Activated CD4-positive, CD25-positive, alpha-beta regulatory T cell treated with anti-CD3 and anti-CD28 coated beads, Interleukin-2, amount 50 U/mL, for 24 hours (primary cell): ENCODE measurements at regions not wholly inside any gene's neighbourhood (a gene's known extent, or its start where the extent isn't known, plus 50 kb on each side); places are given as distances from the start of the nearest gene placed in this dataset.
"Not testable (repeated sequence)": the region's sequence is repeated elsewhere in the genome, so short reads cannot be mapped to it uniquely, and the experiment has no call there.

ENCODE experiments used
- ATAC-seq, 2 donors: fragments of 150-1000 bp; cut with Tn5 transposase; one replicate each; pipeline ENCODE4 v1.10.0; 2021; ENCODE audit warnings: mild to moderate bottlenecking in 1 of 2, moderate library complexity in 1 of 2

DNA sequence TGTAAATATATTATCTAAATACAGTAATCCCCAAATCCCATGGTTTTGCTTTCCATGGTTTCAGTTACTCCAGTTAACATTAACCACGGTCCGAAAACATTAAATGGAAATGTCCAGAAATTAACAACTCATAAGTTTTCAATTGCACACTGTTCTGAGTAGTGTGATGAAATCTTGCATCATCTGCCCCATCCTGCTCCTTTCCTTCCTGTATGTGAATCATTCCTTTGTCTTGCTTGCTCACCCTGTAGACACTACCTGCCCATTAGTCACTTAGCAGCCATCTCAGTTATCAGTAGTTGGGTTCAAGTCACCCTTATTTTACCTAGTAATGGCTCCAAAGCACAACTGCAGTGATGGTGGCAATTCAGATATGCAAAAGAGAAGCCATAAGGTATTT lies 1568.5 kb upstream of the WWC1 start:
- ATAC-seq = no peak

DNA sequence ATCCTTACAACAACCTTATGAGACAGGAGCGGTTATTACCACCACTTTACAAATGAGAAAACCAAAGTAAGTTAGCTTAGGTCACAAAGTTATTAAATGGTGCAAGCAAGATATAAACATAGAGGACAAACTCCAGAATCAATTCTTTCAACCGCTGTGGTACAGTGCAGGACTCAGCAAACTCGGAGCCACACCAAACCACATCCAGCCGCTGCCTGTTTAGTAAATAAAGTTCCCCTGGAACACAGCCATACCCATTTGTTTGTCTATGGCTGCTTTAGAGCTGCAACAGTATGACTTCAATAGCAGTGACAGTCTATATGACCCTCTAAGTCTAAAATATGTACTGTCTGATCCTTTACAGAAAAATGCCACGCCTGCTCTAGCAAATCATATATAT lies 1567.2 kb upstream of the WWC1 start:
- no peak for ATAC-seq

DNA sequence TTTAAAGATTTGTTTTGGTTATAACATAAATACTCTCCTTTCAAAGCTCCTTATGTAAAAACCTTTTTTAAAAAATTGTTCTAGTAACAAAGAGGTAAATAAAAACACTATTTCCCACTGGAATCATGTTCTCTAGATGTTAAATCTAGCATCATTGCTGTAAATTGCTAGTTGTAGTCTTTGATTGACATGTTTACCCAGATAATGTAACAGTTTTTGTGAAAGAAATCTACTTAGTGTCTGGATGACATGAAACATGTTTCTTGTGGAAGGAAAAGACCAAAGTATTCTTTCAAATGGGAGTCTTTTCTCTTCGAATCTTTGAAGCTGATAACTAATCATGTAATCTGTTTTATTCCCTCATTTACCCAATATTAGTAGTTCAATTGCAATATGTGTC lies 1565.9 kb upstream of the WWC1 start:
- ATAC-seq = no peak

DNA sequence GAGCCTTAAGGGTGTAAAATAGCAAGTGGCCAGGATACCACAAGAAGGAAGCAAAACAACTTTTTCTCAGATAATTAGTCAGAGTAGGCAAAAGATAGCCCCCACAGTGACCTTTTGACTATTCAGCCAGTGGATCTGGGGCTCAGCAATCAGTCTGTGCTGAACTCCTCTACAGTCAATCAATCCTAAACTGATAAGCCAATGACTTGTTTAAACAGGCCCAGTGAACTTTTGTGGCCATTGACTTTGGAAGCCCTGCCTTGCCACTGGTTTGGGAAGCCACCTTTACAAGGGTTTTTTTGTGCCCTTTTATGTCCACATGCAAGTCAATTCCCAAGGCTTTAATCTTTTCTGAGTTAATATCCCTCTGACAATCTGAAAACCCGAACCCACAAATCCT lies 1565.0 kb upstream of the WWC1 start:
- ATAC-seq = no peak

DNA sequence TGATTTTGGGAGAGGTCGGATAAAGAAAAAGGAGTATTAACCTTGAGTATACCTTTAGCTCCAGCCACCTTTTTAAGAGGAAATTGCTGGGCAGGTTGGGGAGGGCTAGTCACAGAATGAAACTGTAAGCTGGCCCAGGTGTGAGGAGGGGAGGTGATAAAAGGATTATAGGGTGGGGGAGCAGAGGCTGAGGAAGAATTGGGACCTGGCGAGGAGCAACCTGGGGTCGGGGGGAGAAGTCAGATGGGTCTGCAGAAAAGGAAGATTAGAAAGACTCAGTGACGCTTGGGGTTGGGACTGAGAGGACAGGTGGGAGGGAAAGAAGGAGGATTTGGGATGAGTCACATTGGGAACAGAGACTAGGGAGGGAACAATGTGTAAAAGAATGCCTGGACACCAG lies 1548.5 kb upstream of the WWC1 start:
- ATAC-seq = not testable (repeated sequence)

DNA sequence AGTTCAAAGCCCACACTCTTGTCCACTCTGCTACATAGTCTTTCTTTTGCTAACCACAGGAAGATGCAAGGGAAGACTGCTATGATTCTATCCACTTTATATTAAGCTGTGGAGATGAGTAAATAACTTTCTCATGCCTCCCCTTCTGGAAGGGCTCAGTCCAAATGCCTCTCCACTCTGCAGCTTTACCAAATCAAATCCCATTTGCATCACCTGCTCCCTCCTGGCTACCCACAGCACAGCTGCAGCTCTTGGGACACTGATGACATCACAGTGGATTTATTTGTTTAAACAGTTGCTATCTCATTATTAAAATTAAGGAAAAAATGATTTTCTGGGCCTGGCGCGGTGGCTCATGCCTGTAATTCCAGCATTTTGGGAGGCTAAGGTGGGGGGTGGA lies 1544.9 kb upstream of the WWC1 start:
- no peak for ATAC-seq

DNA sequence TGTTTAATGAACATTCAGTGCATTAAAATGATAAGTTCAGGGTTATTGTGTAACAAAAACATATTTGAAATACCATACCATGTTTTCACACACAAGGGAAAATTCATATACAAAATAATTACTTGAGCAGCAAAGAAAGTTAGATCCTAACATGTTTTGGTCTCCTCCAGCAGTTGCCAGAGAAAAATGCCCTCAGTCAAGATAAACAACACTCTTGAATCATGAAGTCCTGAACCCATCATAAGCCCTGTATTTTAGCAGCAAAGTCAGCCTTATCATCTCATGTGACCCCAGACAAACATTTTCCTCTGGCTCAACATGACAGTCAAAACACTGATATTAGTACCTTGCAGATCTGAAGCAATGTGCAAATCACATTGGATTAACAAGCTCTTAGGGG lies 1541.1 kb upstream of the WWC1 start:
- no peak for ATAC-seq

DNA sequence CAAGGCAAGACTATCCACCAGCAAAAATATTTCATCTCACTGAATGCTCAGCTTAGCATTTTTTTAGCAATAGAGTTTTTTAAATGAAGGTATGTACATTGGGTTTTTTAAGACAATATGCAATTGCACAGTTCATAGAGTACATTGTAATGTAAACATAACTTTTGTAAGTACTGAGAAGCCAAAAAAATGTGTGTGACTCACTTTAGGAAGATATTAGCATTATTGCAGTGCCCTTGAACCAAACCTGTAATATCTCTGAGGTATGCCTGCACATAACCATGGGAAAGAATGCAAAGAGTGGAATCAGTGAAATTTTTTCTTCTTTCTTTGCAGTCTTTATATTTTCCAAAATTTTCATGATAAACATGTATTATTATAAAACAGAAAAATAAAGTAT lies 1533.3 kb upstream of the WWC1 start:
- ATAC-seq = no peak

DNA sequence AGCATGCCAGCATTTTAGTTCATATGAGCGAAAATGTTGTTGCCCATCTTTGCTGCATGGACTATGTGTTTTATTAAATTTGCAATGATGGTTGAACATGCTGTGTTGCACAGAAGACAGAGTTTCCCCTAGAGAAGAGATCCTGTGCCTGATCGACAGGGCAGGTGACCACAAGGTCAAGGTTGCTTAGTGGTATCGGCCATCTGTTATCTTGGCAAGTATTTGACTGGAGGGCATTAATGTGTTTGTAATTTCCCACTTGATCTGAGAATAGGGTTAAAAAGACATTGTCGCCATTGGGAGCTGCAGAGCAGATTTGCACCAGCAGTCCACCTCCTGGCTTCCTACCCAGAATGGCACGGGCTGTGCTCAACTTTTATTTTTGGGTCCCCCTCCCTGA lies 1523.6 kb upstream of the WWC1 start:
- ATAC-seq = no peak

DNA sequence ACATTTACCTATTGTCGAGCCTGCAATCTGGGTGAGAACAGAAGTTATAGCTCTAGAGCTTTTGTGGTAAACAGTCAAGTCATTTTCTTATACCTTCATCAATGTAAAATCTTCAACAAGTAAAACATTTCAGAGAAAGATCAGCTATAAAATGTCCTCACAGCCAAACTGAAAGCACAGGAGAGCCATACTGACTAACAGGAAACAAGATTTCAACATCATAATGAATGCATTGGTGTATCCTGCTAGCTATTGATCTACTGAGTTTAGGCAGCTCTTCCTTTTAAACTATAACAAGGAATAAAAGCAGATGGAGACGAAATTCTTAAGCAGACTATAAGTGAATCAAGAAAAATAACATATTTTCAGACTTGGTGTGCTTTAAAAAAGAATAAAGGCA lies 1522.9 kb upstream of the WWC1 start:
- ATAC-seq = no peak

DNA sequence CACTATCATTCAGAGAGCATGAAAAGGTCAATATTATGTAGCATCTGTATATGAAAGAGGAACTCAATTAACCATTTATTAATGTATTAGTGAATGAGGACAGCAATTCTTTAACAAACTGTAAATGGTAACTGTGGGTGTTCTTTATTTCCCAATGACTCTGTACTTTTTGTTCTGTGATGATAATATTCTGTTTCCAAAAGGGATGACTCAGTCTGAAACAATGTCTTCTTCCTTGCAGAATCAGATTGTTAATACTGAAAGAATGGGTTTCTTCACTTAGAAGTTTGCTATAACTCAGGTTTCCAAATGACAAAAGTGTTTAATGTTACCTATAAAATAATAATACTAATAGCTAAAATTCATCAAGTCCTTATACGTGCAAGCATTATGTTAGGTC lies 1518.7 kb upstream of the WWC1 start:
- no peak for ATAC-seq

DNA sequence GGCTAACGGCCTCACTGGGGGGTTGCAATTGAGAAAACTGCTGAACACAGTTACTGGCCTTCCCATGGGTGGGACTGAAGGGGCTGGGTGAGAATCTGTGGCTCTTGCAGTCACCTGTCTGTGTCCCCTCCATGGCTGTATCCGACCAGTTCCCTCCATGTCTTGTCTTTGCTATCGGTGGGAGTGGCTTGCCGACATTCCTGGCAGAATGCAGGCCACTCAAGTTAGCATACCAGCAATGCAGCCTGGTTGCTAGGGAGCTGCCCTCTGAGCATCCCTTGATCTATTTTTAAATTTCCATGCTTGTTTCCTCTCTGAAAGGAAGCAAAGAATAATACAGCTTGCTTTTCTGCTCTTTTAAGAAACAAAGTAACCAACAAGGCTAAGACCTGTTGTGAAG lies 1509.7 kb upstream of the WWC1 start:
- ATAC-seq = no peak

DNA sequence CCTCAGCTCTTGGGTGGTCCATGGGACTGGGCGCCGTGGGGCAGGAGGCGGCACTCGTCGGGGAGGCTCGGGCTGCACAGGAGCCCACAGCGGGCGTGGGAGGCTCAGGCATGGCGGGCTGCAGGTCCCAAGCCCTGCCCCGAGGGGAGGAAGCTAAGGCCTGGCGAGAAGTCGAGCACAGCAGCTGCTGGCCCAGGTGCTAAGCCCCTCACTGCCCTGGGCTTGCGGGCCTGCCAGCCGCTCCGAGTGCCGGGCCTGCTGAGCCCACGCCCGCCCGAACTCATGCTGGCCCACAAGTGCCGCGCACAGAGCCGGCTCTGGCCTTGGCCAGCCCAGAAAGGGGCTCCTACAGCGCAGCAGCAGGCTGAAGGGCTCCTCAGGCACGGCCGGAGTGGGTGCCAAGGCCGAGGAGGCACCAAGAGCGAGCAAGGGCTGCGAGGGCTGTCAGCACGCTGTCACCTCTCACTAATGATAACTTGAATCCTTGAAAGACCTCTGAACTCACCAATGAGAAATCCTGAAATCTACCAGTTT lies 1506.8 kb upstream of the WWC1 start:
- no peak for ATAC-seq

DNA sequence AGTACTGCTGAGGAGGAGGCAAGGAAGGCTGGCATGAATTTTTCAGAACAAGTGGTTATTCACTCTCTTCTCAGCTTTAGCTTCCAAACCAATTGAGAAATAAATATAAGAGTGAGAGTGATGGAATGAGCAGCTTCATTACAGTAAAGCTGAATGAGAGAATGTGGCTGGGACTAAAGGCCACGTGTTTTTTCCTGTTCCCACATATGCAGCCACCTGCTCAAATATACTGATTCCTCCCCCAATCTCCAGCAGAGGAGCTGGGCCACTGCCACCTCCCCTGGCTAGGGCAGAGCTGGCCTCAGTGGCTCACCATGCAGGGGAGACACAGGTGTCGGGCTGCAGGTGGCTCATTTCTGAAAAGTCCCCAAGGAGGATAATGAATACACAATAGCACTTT lies 1505.3 kb upstream of the WWC1 start:
- ATAC-seq = no peak

DNA sequence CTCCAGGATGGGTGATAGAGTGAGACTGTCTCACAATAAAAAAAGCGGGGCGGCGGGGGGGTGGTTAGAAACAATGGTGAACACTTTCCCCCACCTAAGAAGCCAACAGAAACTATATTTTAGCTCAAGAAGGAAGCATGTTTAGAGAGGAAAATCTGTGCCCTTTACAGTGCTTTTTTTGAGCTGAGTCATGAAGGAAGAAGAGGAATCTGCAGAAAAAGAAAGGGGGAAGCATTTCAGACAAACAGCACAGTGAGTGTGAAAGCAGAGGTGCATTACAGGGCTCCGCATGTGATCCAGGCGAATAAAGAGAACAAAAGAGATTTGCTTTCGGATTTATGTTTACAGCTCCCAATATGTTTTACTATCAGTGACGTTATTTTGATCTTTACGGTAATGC lies 1504.6 kb upstream of the WWC1 start:
- no peak for ATAC-seq

DNA sequence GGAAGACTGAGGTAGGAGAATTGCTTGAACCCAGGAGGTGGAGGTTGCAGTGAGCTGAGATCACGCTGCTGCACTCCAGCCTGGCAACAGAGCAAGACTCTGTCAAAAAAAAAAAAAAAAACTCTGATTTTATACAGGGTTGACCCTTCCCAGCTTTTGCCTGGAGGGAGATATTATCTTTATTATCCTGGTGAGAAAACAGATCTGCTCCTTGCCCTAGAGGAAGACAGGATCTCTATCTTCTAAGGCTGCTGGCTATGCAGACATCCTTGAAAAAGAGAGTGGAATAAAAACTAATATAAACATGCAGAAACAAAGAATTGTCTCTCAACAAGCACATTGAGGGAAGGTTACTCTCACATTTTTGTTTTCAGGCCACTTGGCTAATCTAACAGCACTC lies 1503.4 kb upstream of the WWC1 start:
- no peak for ATAC-seq

DNA sequence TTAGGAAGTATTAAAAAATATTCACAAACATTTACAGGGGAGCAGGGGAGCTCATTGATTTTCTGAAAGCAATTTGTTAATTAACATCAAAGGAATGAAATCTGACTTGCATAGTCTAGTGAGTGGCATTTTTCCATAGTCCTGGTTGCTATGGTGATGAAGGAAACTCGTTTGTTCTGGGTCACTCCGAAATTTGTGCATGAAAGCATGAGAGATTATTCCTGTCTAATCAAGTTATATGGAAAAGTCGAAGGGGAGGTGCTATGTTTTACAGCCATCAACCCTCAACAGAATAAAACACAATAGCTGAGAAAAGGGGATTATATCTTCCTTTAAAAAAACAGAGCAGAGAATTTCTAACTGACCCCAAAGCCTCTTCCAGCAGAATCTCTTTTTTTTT lies 1495.7 kb upstream of the WWC1 start:
- ATAC-seq = no peak

DNA sequence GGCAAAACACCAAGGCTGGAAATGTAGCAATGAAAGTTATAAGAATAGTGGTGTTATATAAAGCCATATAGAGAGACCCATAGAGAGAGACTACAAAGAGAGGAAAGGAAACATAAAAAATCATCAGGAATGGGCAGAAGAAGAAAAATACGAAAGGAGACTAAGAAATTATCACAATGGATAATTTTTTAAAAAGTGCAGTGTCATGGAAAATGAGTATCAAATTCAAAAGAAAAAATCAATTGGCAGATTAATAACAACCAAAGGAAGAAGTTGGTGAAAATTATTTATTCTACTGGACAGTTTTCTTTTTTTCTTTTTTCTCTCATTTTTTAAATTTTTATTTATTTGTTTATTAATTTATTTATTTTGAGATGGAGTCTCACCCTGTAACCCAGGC lies 1488.4 kb upstream of the WWC1 start:
- no peak for ATAC-seq

DNA sequence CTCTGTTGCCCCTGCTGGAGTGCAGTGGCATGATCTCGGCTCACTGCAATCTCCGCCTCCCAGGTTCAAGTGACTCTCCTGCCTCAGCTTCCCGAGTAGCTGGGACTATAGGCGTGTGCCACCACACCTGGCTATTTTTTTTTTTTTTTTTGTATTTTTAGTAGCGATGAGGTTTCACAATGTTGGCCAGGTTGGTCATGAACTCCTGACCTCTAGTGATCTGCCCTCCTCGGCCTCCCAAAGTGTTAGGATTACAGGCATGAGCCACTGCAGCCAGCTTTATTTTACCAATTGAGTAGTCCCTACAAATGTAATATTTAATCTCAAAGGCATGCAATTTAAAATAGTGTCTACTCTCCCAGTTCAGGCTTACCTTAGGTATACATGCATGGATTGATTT lies 1487.2 kb upstream of the WWC1 start:
- not testable (repeated sequence) for ATAC-seq

DNA sequence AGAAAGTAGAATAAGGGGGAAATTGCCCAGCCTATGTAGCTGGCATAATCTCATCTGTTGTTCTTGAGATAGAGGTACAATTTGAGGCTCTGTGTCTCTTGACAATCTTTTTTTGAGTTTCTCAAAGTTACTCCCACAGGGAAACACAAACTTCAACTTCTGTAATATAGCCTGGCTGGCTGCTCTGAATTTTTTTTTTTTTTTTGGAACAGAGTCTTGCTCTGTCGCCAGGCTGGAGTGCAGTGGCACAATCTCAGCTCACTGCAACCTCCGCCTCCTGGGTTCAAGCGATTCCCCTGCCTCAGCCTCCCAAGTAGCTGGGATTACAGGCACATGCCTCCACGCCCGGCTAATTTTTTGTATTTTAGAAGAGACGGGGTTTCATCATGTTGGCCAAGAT lies 1486.8 kb upstream of the WWC1 start:
- ATAC-seq = not testable (repeated sequence)

DNA sequence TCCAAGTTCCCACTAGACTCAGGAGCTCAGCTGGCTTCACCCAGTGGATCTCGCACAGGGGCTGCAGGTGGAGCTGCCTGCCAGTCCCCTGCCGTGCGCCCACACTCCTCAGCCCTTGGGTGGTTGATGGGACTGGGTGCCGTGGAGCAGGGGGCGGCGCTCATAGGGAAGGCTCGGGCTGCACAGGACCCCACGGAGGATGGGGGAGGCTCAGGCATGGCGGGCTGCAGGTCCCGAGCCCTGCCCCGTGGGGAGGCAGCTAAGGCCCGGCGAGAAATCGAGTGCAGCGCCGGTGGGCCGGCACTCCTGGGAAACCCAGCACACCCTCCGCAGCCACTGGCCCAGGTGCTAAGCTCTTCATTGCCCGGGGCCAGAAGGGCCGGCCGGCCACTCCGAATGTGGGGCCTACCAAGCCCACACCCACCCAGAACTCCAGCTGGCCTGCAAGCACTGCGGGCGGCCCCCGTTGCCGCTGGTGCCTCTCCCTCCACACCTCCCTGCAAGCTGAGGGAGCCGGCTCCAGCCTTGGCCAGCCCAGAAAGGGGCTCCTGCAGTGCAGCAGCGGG lies 1481.3 kb upstream of the WWC1 start:
- ATAC-seq = not testable (repeated sequence)

DNA sequence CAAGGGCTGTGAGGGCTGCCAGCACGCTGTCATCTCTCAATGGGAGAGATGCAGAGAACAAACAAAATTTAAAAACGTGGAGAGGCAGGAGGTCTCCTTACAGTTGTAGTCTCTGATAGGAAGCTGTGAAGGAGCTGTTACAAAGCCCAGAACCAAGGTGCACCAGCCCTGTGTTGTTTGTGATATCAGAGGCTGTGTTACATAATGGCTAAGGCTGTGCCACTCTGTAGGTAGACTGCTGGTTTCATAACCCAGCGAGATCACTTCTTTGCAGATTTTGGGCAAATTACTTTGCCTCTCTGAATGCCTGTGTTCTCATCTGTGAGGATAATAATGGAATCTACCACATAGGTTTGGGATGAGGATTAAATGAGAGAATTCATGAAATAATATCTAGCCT lies 1480.7 kb upstream of the WWC1 start:
- ATAC-seq = no peak

DNA sequence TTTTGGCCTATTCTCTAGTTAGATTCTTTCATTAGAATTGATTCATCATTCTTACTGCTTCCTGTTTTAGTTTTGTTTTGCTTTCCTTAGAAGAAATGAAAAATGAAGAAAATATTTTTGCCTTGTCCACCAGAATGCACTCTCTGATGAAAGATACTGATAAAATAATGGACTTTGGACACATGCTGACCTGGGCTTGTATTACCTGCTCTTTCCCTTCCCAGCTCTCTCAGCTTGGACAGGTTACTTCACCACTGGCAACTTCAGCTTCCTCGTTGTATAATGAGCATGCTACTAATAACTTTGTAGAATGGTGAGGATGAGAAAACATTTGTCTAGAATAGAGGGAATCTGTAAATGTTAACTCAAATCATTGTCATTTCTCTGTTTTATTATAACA lies 1468.1 kb upstream of the WWC1 start:
- ATAC-seq = no peak

DNA sequence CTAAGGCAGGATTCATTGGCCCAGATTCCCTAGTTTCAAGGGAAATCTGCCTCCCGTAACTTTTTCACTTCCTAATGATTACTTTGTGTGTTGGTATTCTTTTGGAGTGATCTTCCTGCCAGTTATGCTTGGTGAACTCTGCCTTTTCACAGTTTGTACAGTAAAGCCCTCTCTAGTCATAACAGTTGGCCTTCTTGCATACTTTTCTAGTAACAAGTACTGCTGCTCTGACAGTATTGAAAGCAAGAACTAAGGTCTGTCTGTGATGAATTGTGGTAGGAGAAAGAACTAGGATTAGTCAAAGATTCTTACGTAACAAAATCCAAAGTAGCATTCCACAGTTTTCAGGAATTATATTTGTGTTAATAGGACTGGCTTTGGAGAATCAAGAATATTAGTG lies 1457.2 kb upstream of the WWC1 start:
- no peak for ATAC-seq

DNA sequence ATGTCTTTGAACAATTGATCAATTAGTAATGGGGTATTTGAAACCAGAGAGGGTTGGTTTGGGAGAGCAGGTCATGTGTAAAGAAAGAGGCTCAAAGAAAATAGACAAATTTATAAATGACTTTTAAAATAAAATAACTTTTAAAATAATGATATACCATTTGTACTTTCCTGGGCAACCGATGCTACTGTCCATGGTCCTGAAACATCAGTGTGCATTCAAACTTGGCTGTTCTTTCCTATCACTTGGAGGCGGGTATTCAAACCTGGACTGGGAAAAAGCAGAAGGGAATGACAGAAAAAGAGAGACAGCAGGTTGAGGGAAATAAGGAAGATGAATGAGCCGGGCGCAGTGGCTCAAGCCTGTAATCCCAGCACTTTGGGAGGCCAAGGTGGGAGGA lies 1446.4 kb upstream of the WWC1 start:
- ATAC-seq = no peak

DNA sequence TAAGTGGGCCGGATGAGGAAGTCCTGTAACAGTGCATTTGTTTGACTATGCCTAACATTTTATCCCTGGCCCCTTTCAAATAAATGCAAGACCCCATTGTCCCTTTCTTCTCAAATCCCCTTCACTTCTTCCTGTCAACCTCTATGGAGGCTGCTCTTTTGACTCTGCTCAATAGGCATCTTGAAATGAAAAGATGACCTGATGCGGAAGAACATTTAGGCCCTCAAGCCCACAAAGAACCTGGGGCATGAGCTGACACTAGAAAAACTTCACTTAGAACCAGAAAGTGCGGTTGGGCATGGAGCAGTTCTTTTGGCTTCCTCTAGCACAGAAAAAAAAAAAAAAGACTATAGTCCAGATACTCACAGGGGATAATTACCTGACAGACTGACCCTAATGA lies 1434.7 kb upstream of the WWC1 start:
- no peak for ATAC-seq
